ENCODE measurements at regions not wholly inside any gene's neighbourhood (a gene's known extent, or its start where the extent isn't known, plus 50 kb on each side); places are given as distances from the start of the nearest gene placed in this dataset.

- Histone ChIP-seq H3K9me3 (ENCODE audit: severe bottlenecking) (peaks cover 6% of the 10 kb centered on the region), H3K36me3 (no peaks in the 10 kb centered on the region), H3K27ac (no peak overlapping the region), H3K4me3 (ENCODE audit: low read depth, low read length) (no peak overlapping the region), H3K27me3 (ENCODE audit: insufficient read depth, low read depth, severe bottlenecking) (no peaks in the 10 kb centered on the region)
- TF ChIP-seq CTCF (IDR thresholded peaks at IDR 0.05; ENCODE audit: low read depth, low read length) = no peak
- no peak for DNase-seq
These were observed 796.3 kb upstream of the RAG2 start for GRCh38 chr11:37394236-37394870.

- no peaks in the 10 kb centered on the region for H3K36me3 ChIP-seq
- no peak overlapping the region for H3K4me3 ChIP-seq (ENCODE audit: low read depth, low read length)
- no peak for TF ChIP-seq CTCF (IDR thresholded peaks at IDR 0.05; ENCODE audit: low read depth, low read length)
- H3K9me3 ChIP-seq (ENCODE audit: severe bottlenecking) = peaks cover 6% of the 10 kb centered on the region
- H3K27ac ChIP-seq = no peak overlapping the region
- no peaks in the 10 kb centered on the region for H3K27me3 ChIP-seq (ENCODE audit: insufficient read depth, low read depth, severe bottlenecking)
- no peak for DNase-seq
These were observed 793.6 kb upstream of the RAG2 start for GRCh38 chr11:37391615-37392014.

GRCh38 chr11:37390576-37391083 is 792.6 kb upstream of the RAG2 start:
- Histone ChIP-seq H3K4me3 (ENCODE audit: low read depth, low read length) (no peak overlapping the region), H3K9me3 (ENCODE audit: severe bottlenecking) (peaks cover 6% of the 10 kb centered on the region), H3K27me3 (ENCODE audit: insufficient read depth, low read depth, severe bottlenecking) (no peaks in the 10 kb centered on the region), H3K27ac (no peak overlapping the region), H3K36me3 (no peaks in the 10 kb centered on the region)
- no peak for DNase-seq
- TF ChIP-seq CTCF (IDR thresholded peaks at IDR 0.05; ENCODE audit: low read depth, low read length) = no peak

- no peak for DNase-seq
- Histone ChIP-seq H3K9me3 (ENCODE audit: severe bottlenecking) (peaks cover 3% of the 10 kb centered on the region), H3K4me3 (ENCODE audit: low read depth, low read length) (no peak overlapping the region), H3K27me3 (ENCODE audit: insufficient read depth, low read depth, severe bottlenecking) (no peaks in the 10 kb centered on the region), H3K27ac (no peak overlapping the region), H3K36me3 (no peaks in the 10 kb centered on the region)
- TF ChIP-seq CTCF (IDR thresholded peaks at IDR 0.05; ENCODE audit: low read depth, low read length) = no peak
These were observed 780.9 kb upstream of the RAG2 start for GRCh38 chr11:37378958-37379357.

- no peak overlapping the region for H3K27ac ChIP-seq
- no peak for DNase-seq
- H3K9me3 ChIP-seq (ENCODE audit: severe bottlenecking) = peaks cover 3% of the 10 kb centered on the region
- no peaks in the 10 kb centered on the region for H3K27me3 ChIP-seq (ENCODE audit: insufficient read depth, low read depth, severe bottlenecking)
- H3K4me3 ChIP-seq (ENCODE audit: low read depth, low read length) = no peak overlapping the region
- H3K36me3 ChIP-seq = no peaks in the 10 kb centered on the region
- no peak for TF ChIP-seq CTCF (IDR thresholded peaks at IDR 0.05; ENCODE audit: low read depth, low read length)
These were observed 774.6 kb upstream of the RAG2 start for GRCh38 chr11:37372667-37373066.
